ENCODE measurements at regions not wholly inside any gene's neighbourhood (a gene's known extent, or its start where the extent isn't known, plus 50 kb on each side); places are given as distances from the start of the nearest gene placed in this dataset.

DNA sequence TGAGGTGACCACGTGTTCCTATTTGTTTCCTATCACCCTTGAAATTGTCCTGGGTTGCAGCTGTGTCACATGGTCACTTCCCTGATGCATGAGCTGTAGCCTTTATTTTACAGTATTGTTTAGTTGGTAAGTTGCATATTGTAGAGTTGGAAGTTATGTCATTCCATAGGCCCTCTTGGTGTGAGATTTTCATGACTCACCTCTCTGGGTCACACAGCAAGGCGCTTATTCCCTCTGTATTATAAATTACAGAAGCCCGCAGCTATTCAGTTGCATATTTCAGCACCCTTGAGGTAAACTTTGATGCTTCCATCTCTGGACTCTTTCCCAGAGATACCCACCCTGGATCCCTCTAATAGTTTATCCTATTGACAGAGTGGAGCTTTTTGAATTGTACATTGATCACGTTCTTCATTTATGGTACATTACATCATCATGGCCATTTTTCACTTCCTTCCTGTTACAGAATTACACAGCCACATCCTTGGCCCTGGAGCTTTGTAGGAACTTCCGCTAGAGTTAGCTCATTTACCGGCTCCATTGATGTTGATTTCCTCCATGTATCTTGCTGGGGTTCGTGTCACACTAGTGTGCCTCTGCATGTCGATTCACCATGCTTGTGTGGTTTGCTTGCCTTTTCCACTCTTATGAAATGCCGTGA lies 543.1 kb upstream of the RGMA start:
- no peaks in the 10 kb centered on the region for H3K27me3 ChIP-seq
- no peaks in the 10 kb centered on the region for H3K9me3 ChIP-seq
- no peak for DNase-seq
- H3K9ac ChIP-seq (ENCODE audit: low read depth in 2 of 2, low read length in 2 of 2) = no peak overlapping the region
- no peaks in the 10 kb centered on the region for H3K4me1 ChIP-seq
- H3K27ac ChIP-seq = no peak overlapping the region
- no peak overlapping the region for H3K4me3 ChIP-seq
- TF ChIP-seq, protein P1, sequence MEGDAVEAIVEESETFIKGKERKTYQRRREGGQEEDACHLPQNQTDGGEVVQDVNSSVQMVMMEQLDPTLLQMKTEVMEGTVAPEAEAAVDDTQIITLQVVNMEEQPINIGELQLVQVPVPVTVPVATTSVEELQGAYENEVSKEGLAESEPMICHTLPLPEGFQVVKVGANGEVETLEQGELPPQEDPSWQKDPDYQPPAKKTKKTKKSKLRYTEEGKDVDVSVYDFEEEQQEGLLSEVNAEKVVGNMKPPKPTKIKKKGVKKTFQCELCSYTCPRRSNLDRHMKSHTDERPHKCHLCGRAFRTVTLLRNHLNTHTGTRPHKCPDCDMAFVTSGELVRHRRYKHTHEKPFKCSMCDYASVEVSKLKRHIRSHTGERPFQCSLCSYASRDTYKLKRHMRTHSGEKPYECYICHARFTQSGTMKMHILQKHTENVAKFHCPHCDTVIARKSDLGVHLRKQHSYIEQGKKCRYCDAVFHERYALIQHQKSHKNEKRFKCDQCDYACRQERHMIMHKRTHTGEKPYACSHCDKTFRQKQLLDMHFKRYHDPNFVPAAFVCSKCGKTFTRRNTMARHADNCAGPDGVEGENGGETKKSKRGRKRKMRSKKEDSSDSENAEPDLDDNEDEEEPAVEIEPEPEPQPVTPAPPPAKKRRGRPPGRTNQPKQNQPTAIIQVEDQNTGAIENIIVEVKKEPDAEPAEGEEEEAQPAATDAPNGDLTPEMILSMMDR (IDR thresholded peaks at IDR 0.05) = no peak
- H3K36me3 ChIP-seq = no peaks in the 10 kb centered on the region
- intact Hi-C loops (cut with DNase I) = no loop called here

DNA sequence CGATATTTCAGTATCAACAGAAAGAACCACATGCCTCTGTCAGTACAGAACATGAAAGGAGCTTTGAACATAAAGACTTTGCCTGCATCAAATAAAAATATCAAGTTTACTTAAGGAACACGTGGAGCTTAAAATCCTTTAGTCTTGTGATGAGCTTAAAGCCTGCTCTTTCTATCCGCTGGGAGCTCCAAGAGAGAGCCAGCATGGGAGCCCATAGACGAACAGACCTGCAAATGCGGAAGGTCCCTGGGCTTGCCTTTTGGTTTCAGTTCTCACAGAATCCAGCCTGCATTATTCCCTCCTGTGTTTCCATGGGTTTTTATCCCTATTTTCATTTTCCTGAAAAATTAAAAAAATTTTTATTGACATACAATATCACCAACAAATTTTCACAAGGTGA lies 530.6 kb upstream of the RGMA start:
- intact Hi-C loops (cut with DNase I) = no loop called here
- no peak for DNase-seq
- Histone ChIP-seq H3K27me3 (no peaks in the 10 kb centered on the region), H3K4me3 (no peak overlapping the region), H3K4me1 (no peaks in the 10 kb centered on the region), H3K9ac (ENCODE audit: low read depth in 2 of 2, low read length in 2 of 2) (no peak overlapping the region), H3K27ac (no peak overlapping the region), H3K36me3 (no peaks in the 10 kb centered on the region), H3K9me3 (no peaks in the 10 kb centered on the region)
- TF ChIP-seq, protein P1 (IDR thresholded peaks at IDR 0.05) = no peak

DNA sequence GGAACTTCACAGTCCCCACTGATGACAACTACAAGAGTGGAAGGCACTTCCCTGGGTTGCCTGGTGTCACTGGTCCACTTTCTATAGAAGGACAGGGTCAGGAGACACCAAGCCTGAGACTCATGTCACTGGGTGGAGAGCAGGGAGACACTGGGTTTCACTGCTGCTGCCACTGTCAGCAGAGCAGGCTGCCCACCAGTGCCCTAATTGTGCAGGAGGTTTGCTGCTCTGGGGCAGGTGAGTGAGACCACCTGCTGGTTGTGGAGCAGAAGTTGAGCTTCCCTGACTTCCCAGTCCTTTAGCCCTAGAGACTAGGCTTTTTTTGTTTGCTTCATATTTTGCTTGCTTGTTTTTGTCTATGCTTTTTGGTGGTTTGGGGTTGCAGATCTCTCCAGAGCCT lies 528.4 kb upstream of the RGMA start:
- Histone ChIP-seq H3K4me1 (no peaks in the 10 kb centered on the region), H3K9me3 (no peaks in the 10 kb centered on the region), H3K9ac (ENCODE audit: low read depth in 2 of 2, low read length in 2 of 2) (no peak overlapping the region), H3K36me3 (no peaks in the 10 kb centered on the region), H3K4me3 (no peak overlapping the region), H3K27ac (no peak overlapping the region), H3K27me3 (no peaks in the 10 kb centered on the region)
- TF ChIP-seq, protein P1 (IDR thresholded peaks at IDR 0.05) = no peak
- intact Hi-C loops (cut with DNase I) = no loop called here
- DNase-seq = no peak

DNA sequence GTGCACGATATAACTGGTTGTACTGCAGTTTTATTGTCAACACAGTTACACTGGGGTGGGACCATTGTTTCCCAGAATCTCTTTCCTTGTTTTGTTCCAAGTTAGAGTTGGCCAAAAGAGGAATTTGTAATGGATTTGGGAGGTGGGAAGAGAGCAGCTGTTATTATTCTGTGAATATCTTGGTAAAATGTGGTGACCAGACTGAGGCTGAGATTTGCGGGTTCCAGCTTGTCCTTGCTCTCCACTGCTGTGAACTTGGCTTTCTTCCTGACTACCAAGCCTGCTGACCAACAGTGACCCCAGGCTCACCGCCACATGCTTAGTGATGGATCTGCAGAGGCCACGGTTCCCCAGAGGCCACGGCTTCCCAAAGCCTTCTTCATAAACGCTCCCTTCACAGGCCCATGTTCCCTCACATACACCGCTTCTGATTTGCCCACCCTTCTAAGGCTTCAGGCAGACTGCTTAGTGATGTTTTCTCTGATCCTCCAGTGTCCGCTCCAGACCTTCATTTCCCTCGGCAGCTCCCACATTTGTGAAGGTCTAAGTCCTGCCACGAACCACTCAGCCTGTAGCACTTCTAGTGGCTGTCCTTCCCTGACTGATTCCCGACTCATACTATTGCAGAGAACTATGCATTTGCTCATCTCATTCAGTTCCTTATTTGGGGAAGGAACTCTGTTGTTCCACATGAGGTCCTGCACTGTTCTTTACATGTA lies 525.5 kb upstream of the RGMA start:
- Histone ChIP-seq H3K27me3 (no peaks in the 10 kb centered on the region), H3K36me3 (no peaks in the 10 kb centered on the region)
- TF ChIP-seq, protein P1 (IDR thresholded peaks at IDR 0.05) = no peak

DNA sequence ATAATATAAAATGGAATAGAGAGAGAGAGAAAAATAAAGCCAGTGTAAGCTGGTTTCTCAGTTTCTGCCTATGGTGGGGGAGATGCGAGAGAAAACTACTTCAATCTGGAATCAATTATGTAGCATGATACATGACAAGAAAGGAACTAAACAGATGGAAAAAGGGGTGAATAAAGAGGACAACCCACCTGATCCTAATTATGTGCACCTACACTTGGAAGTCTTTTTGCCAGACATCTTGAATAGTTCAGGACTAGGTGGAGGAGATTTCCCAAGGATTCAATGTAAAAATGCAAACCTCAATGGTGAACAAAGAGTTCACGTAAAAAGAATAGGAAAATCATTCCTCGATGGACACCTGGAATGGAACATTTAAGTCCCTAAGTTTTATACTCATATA lies 524.4 kb upstream of the RGMA start:
- no peak overlapping the region for H3K27ac ChIP-seq
- H3K4me1 ChIP-seq = no peaks in the 10 kb centered on the region
- DNase-seq = no peak
- H3K36me3 ChIP-seq = no peaks in the 10 kb centered on the region
- TF ChIP-seq, protein P1 (IDR thresholded peaks at IDR 0.05) = no peak
- no peaks in the 10 kb centered on the region for H3K9me3 ChIP-seq
- intact Hi-C loops (cut with DNase I) = no loop called here
- H3K27me3 ChIP-seq = no peaks in the 10 kb centered on the region
- H3K4me3 ChIP-seq = no peak overlapping the region
- no peak overlapping the region for H3K9ac ChIP-seq (ENCODE audit: low read depth in 2 of 2, low read length in 2 of 2)

More for the DNA sequence above, 525.5 kb upstream of the RGMA start:
- intact Hi-C loops (cut with DNase I) = no loop called here
- Histone ChIP-seq H3K9me3 (no peaks in the 10 kb centered on the region), H3K27ac (no peak overlapping the region), H3K4me1 (no peaks in the 10 kb centered on the region), H3K4me3 (no peak overlapping the region), H3K9ac (ENCODE audit: low read depth in 2 of 2, low read length in 2 of 2) (no peak overlapping the region)
- no peak for DNase-seq
